ENCODE measurements at regions not wholly inside any gene's neighbourhood (a gene's known extent, or its start where the extent isn't known, plus 50 kb on each side); places are given as distances from the start of the nearest gene placed in this dataset.

DNA sequence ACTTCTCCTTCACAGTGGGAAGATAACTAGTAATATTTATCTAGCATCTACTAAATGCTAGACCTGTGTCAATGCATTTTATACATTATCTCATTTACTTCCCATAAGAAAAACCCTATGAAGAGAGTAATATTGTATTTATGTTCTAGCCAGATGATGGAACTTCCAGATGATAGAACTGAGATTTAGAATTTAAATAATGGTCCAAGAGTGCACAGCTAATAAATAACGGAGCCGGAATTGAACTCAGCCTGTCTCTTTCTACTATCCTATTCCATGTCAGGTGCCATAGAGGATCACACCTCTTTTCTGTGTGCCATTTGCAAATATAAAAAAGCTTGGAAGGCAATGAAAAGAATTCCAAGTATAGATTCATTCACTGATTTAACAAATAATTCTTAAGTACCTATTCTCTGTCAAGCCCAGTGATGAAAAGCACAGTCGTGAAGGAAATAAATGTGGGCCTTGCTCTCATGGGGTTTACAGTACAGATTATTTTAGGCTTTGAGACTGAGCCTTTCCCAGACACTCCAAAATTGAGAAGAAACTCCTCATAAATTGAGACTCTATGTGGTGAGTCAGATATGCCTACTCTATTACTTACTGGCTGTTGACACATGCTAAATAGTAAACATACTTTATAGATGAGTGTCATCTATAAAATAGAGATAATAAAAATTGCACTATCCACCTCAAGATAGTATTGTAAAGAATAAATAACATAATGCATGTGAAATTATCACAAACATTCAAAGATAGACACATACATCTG is 378.0 kb upstream of the PRMT6 start:
- Histone ChIP-seq H3K4me3 (ENCODE audit: low read length) (no peak overlapping the region), H3K9me3 (ENCODE audit: low read length) (peaks cover 6% of the 10 kb centered on the region; the same call in 1 of the 2 replicates), H3K79me2 (ENCODE audit: low read length) (no peaks in the 10 kb centered on the region), H2AFZ (ENCODE audit: low read length) (no peak overlapping the region), H3K27ac (ENCODE audit: low read length) (no peak overlapping the region), H3K9me2 (replicated peaks; ENCODE audit: insufficient read depth, low read length) (no peaks in the 10 kb centered on the region; the same call in 1 of the 2 replicates), H3K36me3 (ENCODE audit: insufficient read depth, low read length) (no peaks in the 10 kb centered on the region), H3K4me1 (ENCODE audit: low read length) (no peaks in the 10 kb centered on the region), H3K4me2 (ENCODE audit: low read depth, low read length, poor library complexity, severe bottlenecking) (no peak overlapping the region), H3K9ac (ENCODE audit: low read length) (no peak overlapping the region), H4K20me1 (ENCODE audit: insufficient read depth, low read depth, low read length) (no peaks in the 10 kb centered on the region), H3K27me3 (ENCODE audit: low read length) (no peaks in the 10 kb centered on the region)
- DNase-seq = no peak

DNA sequence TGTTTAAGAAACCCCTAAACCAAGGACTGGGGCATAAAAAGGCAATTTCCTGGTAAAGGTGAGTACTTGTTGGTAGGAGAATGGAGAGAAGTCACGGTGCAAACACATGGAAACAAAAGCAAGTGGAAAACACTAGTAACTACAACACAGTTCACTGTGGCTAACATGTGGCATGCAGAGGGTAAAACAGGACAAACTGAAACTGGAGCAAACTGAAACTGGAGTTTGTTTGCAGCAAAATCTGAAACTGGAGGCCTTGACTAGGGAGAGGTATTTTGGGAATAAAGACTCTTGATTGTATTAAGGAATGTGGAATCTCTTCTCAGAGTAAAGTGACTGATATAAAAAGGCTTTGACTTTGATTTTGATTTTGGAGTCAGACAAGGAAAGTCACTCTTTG is 376.3 kb upstream of the PRMT6 start:
- H2AFZ ChIP-seq (ENCODE audit: low read length) = no peak overlapping the region

DNA sequence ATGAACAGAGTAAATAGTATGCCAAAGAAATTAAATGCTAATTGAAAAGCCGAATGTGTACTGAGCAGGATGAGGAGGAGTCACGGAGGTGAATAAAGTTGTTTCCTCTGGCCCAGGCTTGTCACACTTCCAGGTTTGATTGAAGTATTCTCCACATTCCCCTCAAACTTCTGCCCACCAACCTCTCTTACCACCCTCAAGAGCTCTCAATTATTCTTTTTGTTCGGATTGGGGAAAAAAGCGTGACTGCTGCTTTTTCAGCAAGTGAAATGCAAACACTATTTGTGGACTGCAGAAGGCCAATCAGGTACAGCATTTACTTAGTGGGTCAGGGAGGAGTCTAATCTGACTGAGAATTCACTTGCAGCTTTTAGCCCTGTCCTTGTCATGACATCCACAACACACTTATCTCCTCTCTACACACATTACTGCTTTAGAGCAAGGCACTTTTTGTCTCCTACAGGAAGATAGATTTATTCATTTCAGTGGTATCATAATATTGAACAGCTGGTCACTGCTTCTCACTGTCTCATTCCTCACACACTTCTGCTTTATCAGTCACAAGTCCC is 375.6 kb upstream of the PRMT6 start:
- no peak overlapping the region for H3K27ac ChIP-seq (ENCODE audit: low read length)
- H3K4me2 ChIP-seq (ENCODE audit: low read depth, low read length, poor library complexity, severe bottlenecking) = no peak overlapping the region
- peaks cover 4% of the 10 kb centered on the region; the same call in 1 of the 2 replicates for H3K9me3 ChIP-seq (ENCODE audit: low read length)
- H3K9me2 ChIP-seq (replicated peaks; ENCODE audit: insufficient read depth, low read length) = no peaks in the 10 kb centered on the region; the same call in 1 of the 2 replicates
- no peak overlapping the region for H3K9ac ChIP-seq (ENCODE audit: low read length)
- no peaks in the 10 kb centered on the region for H3K27me3 ChIP-seq (ENCODE audit: low read length)
- no peaks in the 10 kb centered on the region for H4K20me1 ChIP-seq (ENCODE audit: insufficient read depth, low read depth, low read length)
- no peaks in the 10 kb centered on the region for H3K4me1 ChIP-seq (ENCODE audit: low read length)
- H2AFZ ChIP-seq (ENCODE audit: low read length) = no peak overlapping the region
- DNase-seq = no peak
- no peaks in the 10 kb centered on the region for H3K79me2 ChIP-seq (ENCODE audit: low read length)
- H3K4me3 ChIP-seq (ENCODE audit: low read length) = no peak overlapping the region
- no peaks in the 10 kb centered on the region for H3K36me3 ChIP-seq (ENCODE audit: insufficient read depth, low read length)

More for the DNA sequence above, 376.3 kb upstream of the PRMT6 start:
- no peaks in the 10 kb centered on the region for H3K4me1 ChIP-seq (ENCODE audit: low read length)
- H3K36me3 ChIP-seq (ENCODE audit: insufficient read depth, low read length) = no peaks in the 10 kb centered on the region
- H3K9me2 ChIP-seq (replicated peaks; ENCODE audit: insufficient read depth, low read length) = no peaks in the 10 kb centered on the region; the same call in 1 of the 2 replicates
- peaks cover 4% of the 10 kb centered on the region; the same call in 1 of the 2 replicates for H3K9me3 ChIP-seq (ENCODE audit: low read length)
- H3K27ac ChIP-seq (ENCODE audit: low read length) = no peak overlapping the region
- no peak overlapping the region for H3K4me3 ChIP-seq (ENCODE audit: low read length)
- no peaks in the 10 kb centered on the region for H3K27me3 ChIP-seq (ENCODE audit: low read length)
- DNase-seq = no peak
- no peak overlapping the region for H3K4me2 ChIP-seq (ENCODE audit: low read depth, low read length, poor library complexity, severe bottlenecking)
- no peaks in the 10 kb centered on the region for H3K79me2 ChIP-seq (ENCODE audit: low read length)
- H3K9ac ChIP-seq (ENCODE audit: low read length) = no peak overlapping the region
- H4K20me1 ChIP-seq (ENCODE audit: insufficient read depth, low read depth, low read length) = no peaks in the 10 kb centered on the region

DNA sequence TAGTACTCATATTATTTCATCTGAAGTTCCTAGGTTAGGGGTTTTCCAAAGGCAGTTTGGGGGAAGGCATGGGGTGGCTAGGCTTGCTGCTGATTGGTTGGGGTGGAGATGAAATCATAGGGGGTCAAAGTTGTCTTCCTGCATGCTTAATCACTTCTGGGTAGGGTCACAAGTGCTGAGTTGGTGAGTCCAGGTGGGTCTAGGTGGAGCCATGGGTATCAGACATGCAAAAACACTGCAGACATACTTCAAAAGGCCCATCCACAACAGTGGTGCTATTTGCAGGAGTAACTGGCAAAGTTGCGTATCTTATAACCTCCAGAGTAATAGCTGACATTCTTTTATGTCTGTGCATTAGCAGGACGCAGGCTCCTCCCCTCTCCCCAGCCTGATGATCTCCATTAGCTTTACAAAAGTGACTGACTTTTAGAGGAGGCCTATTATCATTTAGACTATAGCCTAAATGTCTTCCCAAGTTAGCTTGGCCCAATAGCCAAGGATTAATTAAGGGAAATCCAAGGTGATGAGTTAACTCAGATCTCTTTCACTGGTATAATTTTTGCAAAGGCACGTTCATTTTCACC is 374.4 kb upstream of the PRMT6 start:
- Histone ChIP-seq H3K4me3 (ENCODE audit: low read length) (no peak overlapping the region), H3K9me2 (replicated peaks; ENCODE audit: insufficient read depth, low read length) (no peaks in the 10 kb centered on the region; the same call in none of the 2 replicates), H3K4me1 (ENCODE audit: low read length) (no peaks in the 10 kb centered on the region), H3K9me3 (ENCODE audit: low read length) (peaks cover 4% of the 10 kb centered on the region; the same call in 1 of the 2 replicates), H3K79me2 (ENCODE audit: low read length) (no peaks in the 10 kb centered on the region), H2AFZ (ENCODE audit: low read length) (no peak overlapping the region), H4K20me1 (ENCODE audit: insufficient read depth, low read depth, low read length) (no peaks in the 10 kb centered on the region), H3K27ac (ENCODE audit: low read length) (no peak overlapping the region), H3K9ac (ENCODE audit: low read length) (no peak overlapping the region), H3K27me3 (ENCODE audit: low read length) (no peaks in the 10 kb centered on the region), H3K4me2 (ENCODE audit: low read depth, low read length, poor library complexity, severe bottlenecking) (no peak overlapping the region), H3K36me3 (ENCODE audit: insufficient read depth, low read length) (no peaks in the 10 kb centered on the region)
- no peak for DNase-seq

DNA sequence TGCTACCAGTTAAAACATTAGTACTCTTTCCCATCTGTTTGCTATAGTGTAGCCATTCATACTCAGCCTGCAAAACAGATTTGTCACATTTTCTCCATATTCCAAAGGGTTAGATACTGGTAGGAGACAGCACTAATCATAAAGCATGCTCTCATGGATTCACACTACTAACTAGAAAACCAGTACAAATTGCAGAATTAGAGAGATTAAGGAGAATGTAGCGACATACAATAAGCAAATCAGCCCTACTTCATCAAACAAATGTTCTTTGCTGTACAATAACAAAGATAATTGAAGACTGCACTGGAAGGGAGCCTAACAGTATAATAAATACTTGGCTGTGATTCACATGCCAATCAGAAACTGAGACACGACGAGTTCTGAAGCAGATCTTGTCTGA is 368.0 kb upstream of the PRMT6 start:
- H3K79me2 ChIP-seq (ENCODE audit: low read length) = no peaks in the 10 kb centered on the region
- DNase-seq = no peak
- no peaks in the 10 kb centered on the region for H3K4me1 ChIP-seq (ENCODE audit: low read length)
- no peaks in the 10 kb centered on the region for H3K27me3 ChIP-seq (ENCODE audit: low read length)
- H3K4me3 ChIP-seq (ENCODE audit: low read length) = no peak overlapping the region
- H2AFZ ChIP-seq (ENCODE audit: low read length) = no peak overlapping the region
- no peak overlapping the region for H3K9ac ChIP-seq (ENCODE audit: low read length)
- no peaks in the 10 kb centered on the region for H4K20me1 ChIP-seq (ENCODE audit: insufficient read depth, low read depth, low read length)
- H3K4me2 ChIP-seq (ENCODE audit: low read depth, low read length, poor library complexity, severe bottlenecking) = no peak overlapping the region
- H3K9me2 ChIP-seq (replicated peaks; ENCODE audit: insufficient read depth, low read length) = no peaks in the 10 kb centered on the region; the same call in 1 of the 2 replicates
- H3K9me3 ChIP-seq (ENCODE audit: low read length) = peaks cover 11% of the 10 kb centered on the region
- H3K36me3 ChIP-seq (ENCODE audit: insufficient read depth, low read length) = no peaks in the 10 kb centered on the region
- H3K27ac ChIP-seq (ENCODE audit: low read length) = no peak overlapping the region

DNA sequence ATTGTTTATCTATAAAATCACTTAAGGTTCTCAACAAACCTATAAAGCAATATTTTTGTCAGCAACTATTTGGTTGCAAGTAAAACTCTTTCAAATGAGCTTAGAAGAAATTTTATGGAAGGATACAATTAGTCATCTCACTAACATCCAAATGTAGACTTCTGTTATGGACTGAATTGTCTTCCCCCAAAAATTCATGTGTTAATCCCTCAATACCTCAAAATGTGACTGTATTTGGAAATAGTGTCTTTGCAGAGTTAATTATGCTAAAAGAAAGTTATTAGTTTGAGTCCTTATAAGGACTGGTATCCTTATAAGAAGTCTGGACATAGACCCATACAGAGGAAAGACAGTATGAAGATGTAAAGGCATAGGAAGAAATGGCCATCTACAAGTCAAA is 357.8 kb upstream of the PRMT6 start:
- Histone ChIP-seq H3K9me3 (ENCODE audit: low read length) (peaks cover 8% of the 10 kb centered on the region), H2AFZ (ENCODE audit: low read length) (no peak overlapping the region), H3K4me3 (ENCODE audit: low read length) (no peak overlapping the region), H3K9me2 (replicated peaks; ENCODE audit: insufficient read depth, low read length) (no peaks in the 10 kb centered on the region), H3K9ac (ENCODE audit: low read length) (no peak overlapping the region), H3K27me3 (ENCODE audit: low read length) (no peaks in the 10 kb centered on the region), H3K4me2 (ENCODE audit: low read depth, low read length, poor library complexity, severe bottlenecking) (no peak overlapping the region), H4K20me1 (ENCODE audit: insufficient read depth, low read depth, low read length) (no peaks in the 10 kb centered on the region), H3K79me2 (ENCODE audit: low read length) (no peaks in the 10 kb centered on the region), H3K27ac (ENCODE audit: low read length) (no peak overlapping the region), H3K4me1 (ENCODE audit: low read length) (no peaks in the 10 kb centered on the region), H3K36me3 (ENCODE audit: insufficient read depth, low read length) (no peaks in the 10 kb centered on the region)
- no peak for DNase-seq

DNA sequence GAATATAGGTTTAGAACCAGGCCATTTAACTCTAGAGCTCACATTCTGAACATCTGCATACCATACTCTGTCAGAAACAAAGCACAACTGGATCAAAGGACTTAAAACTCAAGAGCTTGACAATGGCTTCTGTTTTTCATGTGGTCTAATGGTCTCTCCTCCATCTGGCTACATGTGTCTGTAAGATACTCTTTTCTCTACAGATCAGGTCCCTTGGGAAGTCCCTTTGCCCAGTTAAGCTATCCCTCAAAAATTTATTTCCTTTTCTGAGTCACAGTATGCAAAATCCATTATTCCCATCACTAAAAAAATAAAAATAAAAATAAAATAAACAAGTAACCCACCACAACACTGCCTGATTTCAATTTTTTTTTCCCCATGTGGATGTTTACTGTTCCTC is 357.0 kb upstream of the PRMT6 start:
- H3K9me3 ChIP-seq (ENCODE audit: low read length) = peaks cover 5% of the 10 kb centered on the region; the same call in 1 of the 2 replicates
- H3K27me3 ChIP-seq (ENCODE audit: low read length) = no peaks in the 10 kb centered on the region
- H2AFZ ChIP-seq (ENCODE audit: low read length) = no peak overlapping the region
- no peaks in the 10 kb centered on the region for H3K79me2 ChIP-seq (ENCODE audit: low read length)
- H3K4me1 ChIP-seq (ENCODE audit: low read length) = no peaks in the 10 kb centered on the region
- no peaks in the 10 kb centered on the region for H4K20me1 ChIP-seq (ENCODE audit: insufficient read depth, low read depth, low read length)
- no peak overlapping the region for H3K27ac ChIP-seq (ENCODE audit: low read length)
- no peak overlapping the region for H3K4me3 ChIP-seq (ENCODE audit: low read length)
- no peaks in the 10 kb centered on the region for H3K36me3 ChIP-seq (ENCODE audit: insufficient read depth, low read length)
- DNase-seq = no peak
- no peak overlapping the region for H3K9ac ChIP-seq (ENCODE audit: low read length)
- no peaks in the 10 kb centered on the region for H3K9me2 ChIP-seq (replicated peaks; ENCODE audit: insufficient read depth, low read length)
- H3K4me2 ChIP-seq (ENCODE audit: low read depth, low read length, poor library complexity, severe bottlenecking) = no peak overlapping the region

DNA sequence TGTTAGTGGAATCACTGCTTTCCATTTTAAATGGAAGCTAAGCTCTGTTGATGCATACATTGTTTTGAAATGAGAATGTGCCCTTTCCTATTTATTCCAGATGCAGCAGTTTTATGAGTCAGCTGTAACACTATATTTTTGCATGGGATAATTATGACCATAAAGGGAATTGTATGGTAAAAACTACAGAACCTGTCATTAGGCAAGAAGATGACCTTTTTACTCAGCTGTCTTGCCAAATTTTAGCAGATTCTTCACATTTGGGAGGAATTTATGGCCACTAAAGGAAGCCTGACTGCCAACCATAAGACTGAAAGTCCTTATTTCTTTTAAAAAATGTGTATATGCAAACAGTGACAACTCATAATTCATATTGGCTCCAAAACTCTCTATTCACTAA is 356.3 kb upstream of the PRMT6 start:
- H3K36me3 ChIP-seq (ENCODE audit: insufficient read depth, low read length) = no peaks in the 10 kb centered on the region
- no peak for DNase-seq
- H2AFZ ChIP-seq (ENCODE audit: low read length) = no peak overlapping the region
- H3K9ac ChIP-seq (ENCODE audit: low read length) = no peak overlapping the region
- H3K9me3 ChIP-seq (ENCODE audit: low read length) = peaks cover 11% of the 10 kb centered on the region; the same call in 1 of the 2 replicates
- H3K79me2 ChIP-seq (ENCODE audit: low read length) = no peaks in the 10 kb centered on the region
- H3K27ac ChIP-seq (ENCODE audit: low read length) = no peak overlapping the region
- H3K9me2 ChIP-seq (replicated peaks; ENCODE audit: insufficient read depth, low read length) = no peaks in the 10 kb centered on the region
- H3K4me1 ChIP-seq (ENCODE audit: low read length) = no peaks in the 10 kb centered on the region
- no peak overlapping the region for H3K4me2 ChIP-seq (ENCODE audit: low read depth, low read length, poor library complexity, severe bottlenecking)
- no peak overlapping the region for H3K4me3 ChIP-seq (ENCODE audit: low read length)
- H4K20me1 ChIP-seq (ENCODE audit: insufficient read depth, low read depth, low read length) = no peaks in the 10 kb centered on the region
- no peaks in the 10 kb centered on the region for H3K27me3 ChIP-seq (ENCODE audit: low read length)

Data from Karpas-422 (cell line).